Neural cell (in vitro differentiated cells): ENCODE measurements at regions not wholly inside any gene's neighbourhood (a gene's known extent, or its start where the extent isn't known, plus 50 kb on each side); places are given as distances from the start of the nearest gene placed in this dataset.
"Not testable (repeated sequence)": the region's sequence is repeated elsewhere in the genome, so short reads cannot be mapped to it uniquely, and the experiment has no call there.

Experiments
- H2AFZ ChIP-seq: fragments of 200-600, 300-800 bp; sonication (generic), shearing (Covaris generic); 2 replicates; pipeline ENCODE4 v1.6.0; 2014; ENCODE audit warnings: low read depth, mild to moderate bottlenecking, antibody characterized with exemption, low read length, moderate library complexity
- H3F3A ChIP-seq: fragments of 200-600 bp; shearing (Covaris generic); 2 replicates; pipeline ENCODE4 v1.6.1; 2016; ENCODE audit warnings: mild to moderate bottlenecking, moderate library complexity, mixed read lengths, antibody characterized with exemption, low read length; ENCODE audit not compliant: insufficient read depth, poor library complexity, severe bottlenecking
- H3K27ac ChIP-seq: fragments of 200-600, 300-800 bp; sonication (generic), shearing (Covaris generic); 2 replicates; pipeline ENCODE4 v1.5.1; 2014; ENCODE audit warnings: mild to moderate bottlenecking, low read length, moderate library complexity
- H3K27me3 ChIP-seq: fragments of 300-800, 200-600 bp; sonication (generic), shearing (Covaris generic); 2 replicates; pipeline ENCODE4 v1.6.0; 2014; ENCODE audit warnings: mild to moderate bottlenecking, low read depth, low read length, moderate library complexity; ENCODE audit not compliant: insufficient read depth
- H3K36me3 ChIP-seq: fragments of 300-800, 200-600 bp; sonication (generic), shearing (Covaris generic); 2 replicates; pipeline ENCODE4 v1.5.1; 2014; ENCODE audit warnings: mild to moderate bottlenecking, antibody characterized with exemption, low read length, moderate library complexity; ENCODE audit not compliant: insufficient read depth
- H3K4me2 ChIP-seq: fragments of 300-800, 200-600 bp; sonication (generic), shearing (Covaris generic); 2 replicates; pipeline ENCODE4 v1.6.0; 2014; ENCODE audit warnings: mild to moderate bottlenecking, low read length
- H3K4me3 ChIP-seq: fragments of 300-800, 200-600 bp; sonication (generic), shearing (Covaris generic); 2 replicates; pipeline ENCODE4 v1.5.1; 2014; ENCODE audit warnings: mild to moderate bottlenecking, low read length, moderate library complexity
- H3K79me2 ChIP-seq: fragments of 200-600 bp; shearing (Covaris generic); replicated peaks from 2 replicates; pipeline ENCODE4 v1.6.0; 2014; ENCODE audit warnings: mild to moderate bottlenecking, low read length, moderate library complexity; ENCODE audit not compliant: insufficient read depth
- H3K9ac ChIP-seq: fragments of 300-800, 200-600 bp; sonication (generic), shearing (Covaris generic); 2 replicates; pipeline ENCODE4 v1.6.1; 2016; ENCODE audit warnings: mild to moderate bottlenecking, low read length, mixed read lengths
- H3K9me2 ChIP-seq: fragments of 200-600 bp; shearing (Covaris generic); 2 replicates; pipeline ENCODE4 v1.6.1; 2016; ENCODE audit warnings: mild to moderate bottlenecking, low read length, mixed read lengths; ENCODE audit not compliant: insufficient read depth
- H3K9me3 ChIP-seq: fragments of 200-600, 300-800 bp; sonication (generic), shearing (Covaris generic); 2 replicates; pipeline ENCODE4 v1.6.1; 2016; ENCODE audit warnings: mild to moderate bottlenecking, mixed run types, low read length, moderate library complexity, mixed read lengths
- H4K20me1 ChIP-seq: fragments of 200-600 bp; shearing (Covaris generic); 2 replicates; pipeline ENCODE4 v1.6.1; 2016; ENCODE audit warnings: mild to moderate bottlenecking, mixed run types; ENCODE audit not compliant: insufficient read depth
- CTCF ChIP-seq: fragments of 450-650 bp; IDR thresholded peaks from 2 replicates; pipeline ENCODE4 v1.5.1; 2014; ENCODE audit warnings: antibody characterized with exemption, mild to moderate bottlenecking, moderate library complexity; ENCODE audit not compliant: poor library complexity, severe bottlenecking
- EP300 ChIP-seq: fragments of 450-650 bp; conservative IDR thresholded peaks from 2 replicates; pipeline ENCODE4 v1.6.1; 2014; ENCODE audit warnings: antibody characterized with exemption, mild to moderate bottlenecking, moderate library complexity; ENCODE audit not compliant: poor library complexity, severe bottlenecking
- EZH2 ChIP-seq: fragments of 200-600, 300-800 bp; shearing (Covaris generic), sonication (generic); IDR thresholded peaks from 2 replicates; pipeline ENCODE4 v1.6.1; 2014; ENCODE audit warnings: antibody characterized with exemption, low read length, borderline replicate concordance, mild to moderate bottlenecking; ENCODE audit not compliant: insufficient read depth, poor library complexity, severe bottlenecking
- MXI1 ChIP-seq: fragments of 450-650 bp; conservative IDR thresholded peaks from 2 replicates; pipeline ENCODE4 v1.6.1; 2014; ENCODE audit warnings: antibody characterized with exemption, mild to moderate bottlenecking; ENCODE audit not compliant: poor library complexity, severe bottlenecking
- POLR2AphosphoS5 ChIP-seq: IDR thresholded peaks from 2 replicates; pipeline ENCODE4 v1.6.1; 2012
- RAD21 ChIP-seq: fragments of 450-650 bp; conservative IDR thresholded peaks from 2 replicates; pipeline ENCODE4 v1.6.1; 2014; ENCODE audit warnings: antibody characterized with exemption, mild to moderate bottlenecking, moderate library complexity
- REST ChIP-seq: IDR thresholded peaks from 2 replicates; pipeline ENCODE4 v1.6.1; 2012; ENCODE audit warnings: borderline replicate concordance
- SMC3 ChIP-seq: fragments of 450-650 bp; conservative IDR thresholded peaks from 2 replicates; pipeline ENCODE4 v1.6.1; 2014; ENCODE audit warnings: antibody characterized with exemption, mild to moderate bottlenecking, moderate library complexity; ENCODE audit not compliant: poor library complexity
- TAF1 ChIP-seq: IDR thresholded peaks from 2 replicates; pipeline ENCODE4 v1.6.1; 2012; ENCODE audit warnings: low read depth

- H3K9me3 ChIP-seq, H3K9ac ChIP-seq, H2AFZ ChIP-seq, H4K20me1 ChIP-seq, H3K4me3 ChIP-seq, H3K36me3 ChIP-seq, H3K9me2 ChIP-seq, H3K27me3 ChIP-seq, H3F3A ChIP-seq, H3K79me2 ChIP-seq, H3K27ac ChIP-seq, H3K4me2 ChIP-seq: not testable (repeated sequence)
Observed at GRCh38 chrX:559282-559681, 71.3 kb upstream of the SHOX start.

- Histone ChIP-seq H3K79me2 (no peaks in the 10 kb centered on the region), H3K36me3 (no peaks in the 10 kb centered on the region), H2AFZ (no peak overlapping the region), H3K9ac (no peak overlapping the region), H3K4me2 (no peak overlapping the region), H3K27ac (no peak overlapping the region), H3K9me2 (no peaks in the 10 kb centered on the region), H3K9me3 (no peaks in the 10 kb centered on the region), H3K27me3 (no peaks in the 10 kb centered on the region), H3K4me3 (no peak overlapping the region), H3F3A (no peaks in the 10 kb centered on the region), H4K20me1 (no peaks in the 10 kb centered on the region)
- no peak for TF ChIP-seq EP300
- TF ChIP-seq RAD21 = no peak
- TF ChIP-seq POLR2AphosphoS5 = no peak
- no peak for TF ChIP-seq EZH2
- no peak for TF ChIP-seq MXI1
- TF ChIP-seq SMC3 = no peak
- TF ChIP-seq CTCF = no peak
Observed at GRCh38 chrX:567891-568290, 62.7 kb upstream of the SHOX start.

- no peaks in the 10 kb centered on the region for H3K27me3 ChIP-seq
- H3K9ac ChIP-seq = no peak overlapping the region
- no peaks in the 10 kb centered on the region for H4K20me1 ChIP-seq
- no peaks in the 10 kb centered on the region for H3K9me2 ChIP-seq
- H3K4me3 ChIP-seq = no peak overlapping the region
- H3K4me2 ChIP-seq = no peak overlapping the region
- no peaks in the 10 kb centered on the region for H3K36me3 ChIP-seq
- H3K9me3 ChIP-seq = no peaks in the 10 kb centered on the region
- H3K27ac ChIP-seq = no peak overlapping the region
- H3F3A ChIP-seq = no peaks in the 10 kb centered on the region
- no peak for TF ChIP-seq RAD21
- TF ChIP-seq REST = no peak
- no peak for TF ChIP-seq SMC3
- no peak for TF ChIP-seq POLR2AphosphoS5
- TF ChIP-seq EP300 = no peak
- TF ChIP-seq CTCF = no peak
- TF ChIP-seq EZH2 = no peak
- no peak for TF ChIP-seq MXI1
- no peak for TF ChIP-seq TAF1
- no peak overlapping the region for H2AFZ ChIP-seq
- no peaks in the 10 kb centered on the region for H3K79me2 ChIP-seq
Observed at GRCh38 chrX:568311-568710, 62.3 kb upstream of the SHOX start.
